ENCODE measurements at regions not wholly inside any gene's neighbourhood (a gene's known extent, or its start where the extent isn't known, plus 50 kb on each side); places are given as distances from the start of the nearest gene placed in this dataset.

DNA sequence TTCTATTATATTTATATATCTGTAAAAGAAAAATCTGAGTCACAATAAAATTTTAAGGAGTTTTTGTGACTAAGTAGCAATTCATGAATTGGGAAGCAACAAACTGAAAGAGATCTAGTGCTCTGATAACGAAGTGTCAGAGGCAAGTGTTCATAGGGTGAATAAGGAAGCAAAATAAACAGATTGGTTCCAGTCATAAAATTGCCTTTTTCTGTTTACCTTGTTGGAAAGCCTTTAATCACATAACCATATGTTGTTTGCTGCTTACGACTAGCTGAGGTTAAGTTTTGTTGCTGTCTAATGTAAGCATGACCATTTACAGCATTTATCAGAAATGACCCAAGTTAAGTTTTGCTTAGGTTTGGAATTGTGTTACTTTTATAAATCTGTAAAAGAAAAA lies 358.9 kb downstream of the ARL6IP6 start:
- Histone ChIP-seq H3K79me2 (ENCODE audit: insufficient read depth) (no peaks in the 10 kb centered on the region), H3K36me3 (replicated peaks in 1 of 2; ENCODE audit: control insufficient read depth in 1 of 2, insufficient read depth in 2 of 2, low read length in 1 of 2) (no peaks in the 10 kb centered on the region), H2AFZ (ENCODE audit: low read depth) (no peak overlapping the region), H3K27me3 (ENCODE audit: insufficient read depth) (no peaks in the 10 kb centered on the region), H3K9ac (no peak overlapping the region), H3K4me1 (ENCODE audit: control insufficient read depth in 1 of 2, insufficient read depth in 2 of 2, low read depth in 1 of 2, low read length in 1 of 2) (no peaks in the 10 kb centered on the region), H3K4me3 (ENCODE audit: low read depth in 2 of 2, low read length in 1 of 2) (no peak overlapping the region), H3K27ac (ENCODE audit: low read depth in 2 of 2, low read length in 1 of 2) (no peak overlapping the region), H3K4me2 (no peak overlapping the region), H4K20me1 (ENCODE audit: insufficient read depth) (no peaks in the 10 kb centered on the region), H3K9me2 (0 out of 2 replicates have a peak, but pooled peaks cover 3% of the 10 kb centered on the region), H3K9me3 (no peaks in the 10 kb centered on the region), H3F3A (replicated peaks; ENCODE audit: insufficient read depth) (no peaks in the 10 kb centered on the region)
- ChIA-PET CTCF (interaction anchor here (0.7 to 1.3 kb wide), 2 partner anchors 15 to 78 kb away, joined by 3 read pairs; no protein-coding TSS in a partner anchor), POLR2A (no interaction called here)
- TF ChIP-seq USF2 (IDR thresholded peaks at IDR 0.05; ENCODE audit: borderline replicate concordance, low read depth, low read length) (no peak), TEAD4 (IDR thresholded peaks at IDR 0.05; ENCODE audit: borderline replicate concordance, insufficient read depth) (no peak), TAF1 (IDR thresholded peaks at IDR 0.05; ENCODE audit: borderline replicate concordance, low read depth, low read length) (no peak), CTCF (IDR thresholded peaks at IDR 0.05) (no peak), ELF1 (IDR thresholded peaks at IDR 0.05) (no peak), RCOR1 (IDR thresholded peaks at IDR 0.05; ENCODE audit: low read length) (no peak), FOXJ3 (CRISPR knock-in tag; IDR thresholded peaks at IDR 0.05) (no peak), IRF3 (IDR thresholded peaks at IDR 0.05; ENCODE audit: low read depth, low read length) (no peak), USF1 (IDR thresholded peaks at IDR 0.05; ENCODE audit: borderline replicate concordance, low read depth) (no peak), TCF12 (IDR thresholded peaks at IDR 0.05) (no peak), MAX (IDR thresholded peaks at IDR 0.05; ENCODE audit: low read depth) (no peak), FOSL2 (IDR thresholded peaks at IDR 0.05; ENCODE audit: borderline replicate concordance, low read depth) (no peak), GABPA (IDR thresholded peaks at IDR 0.05; ENCODE audit: low read depth) (no peak), REST (IDR thresholded peaks at IDR 0.05; ENCODE audit: low read depth, low read length) (no peak), SIN3A (IDR thresholded peaks at IDR 0.05; ENCODE audit: borderline replicate concordance, low read depth, low read length) (no peak), YY1 (IDR thresholded peaks at IDR 0.05; ENCODE audit: low read depth) (no peak), POLR2AphosphoS5 (IDR thresholded peaks at IDR 0.05; ENCODE audit: low read depth, low read length) (no peak), RAD21 (IDR thresholded peaks at IDR 0.05; ENCODE audit: low read length) (no peak)
- no peak for DNase-seq
- WGBS (ENCODE audit: low lambda C conversion rate) = 15% methylated on average over 2 of the region's 2 CpGs
